ENCODE measurements at regions not wholly inside any gene's neighbourhood (a gene's known extent, or its start where the extent isn't known, plus 50 kb on each side); places are given as distances from the start of the nearest gene placed in this dataset.

DNA sequence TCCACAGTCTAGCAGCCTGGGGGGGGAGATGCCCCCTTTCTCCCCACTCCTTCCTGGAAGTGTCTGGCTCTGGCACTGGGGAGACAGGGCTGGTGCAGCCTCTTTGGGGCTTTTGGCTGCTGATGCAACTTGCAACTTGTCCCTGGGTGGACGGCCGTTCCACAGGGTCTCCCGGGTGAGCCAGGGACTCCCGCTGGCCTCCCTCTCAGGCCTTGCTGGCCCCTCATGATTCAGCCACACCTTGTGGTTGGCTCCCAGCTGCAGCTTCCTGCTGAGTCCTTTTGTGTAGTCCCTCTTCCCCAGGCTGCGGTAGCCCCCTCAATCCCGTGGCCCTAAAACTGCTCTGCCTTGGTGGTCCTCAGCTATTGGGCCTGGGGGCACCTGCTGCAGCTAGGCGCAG is 283.5 kb downstream of the PBX3 start:
- TF ChIP-seq CTCF (optimal IDR thresholded peaks at IDR 0.05 in 1 of 3, IDR thresholded peaks at IDR 0.05 in 1 of 3, conservative IDR thresholded peaks at IDR 0.05 in 1 of 3; ENCODE audit: extremely low read depth in 1 of 3, insufficient read depth in 2 of 3, low read length in 3 of 3) = no peak
- TF ChIP-seq EZH2 (IDR thresholded peaks at IDR 0.05; ENCODE audit: low read length) = no peak
